ENCODE measurements at regions not wholly inside any gene's neighbourhood (a gene's known extent, or its start where the extent isn't known, plus 50 kb on each side); places are given as distances from the start of the nearest gene placed in this dataset.

DNA sequence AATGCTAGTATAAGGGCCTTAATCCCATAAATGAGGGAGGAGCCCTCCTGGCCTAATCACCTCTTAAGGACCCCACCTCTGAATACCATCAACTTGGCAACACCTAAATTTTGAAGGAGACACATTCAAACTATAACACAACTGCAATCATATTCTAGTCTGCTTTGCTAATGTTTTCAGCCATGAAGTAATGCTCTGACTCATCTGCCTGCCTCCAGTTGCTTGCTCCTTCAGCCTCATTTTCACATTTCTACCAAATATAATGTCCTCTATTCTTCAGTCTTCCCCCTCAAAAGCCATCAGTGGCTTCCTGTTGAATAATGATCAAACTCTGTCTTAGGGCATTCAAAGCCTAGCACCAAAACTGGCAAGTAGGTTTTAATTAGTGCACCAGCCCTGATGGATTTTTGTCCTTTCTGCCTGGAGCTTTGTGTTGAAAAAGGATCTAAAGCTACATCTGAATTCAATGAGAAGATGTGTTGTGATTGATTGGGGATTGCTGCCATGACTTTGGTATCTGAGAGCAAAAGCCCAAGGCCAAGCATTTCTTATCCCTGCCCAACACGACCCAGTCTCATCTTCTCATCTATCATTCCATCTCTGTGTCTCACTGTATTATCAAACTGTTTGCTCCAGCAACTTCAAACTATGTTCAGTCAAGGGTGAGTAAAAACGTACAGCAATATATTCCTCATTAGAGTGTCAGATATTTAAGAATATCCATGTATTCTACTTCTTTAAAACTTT lies 140.8 kb upstream of the ELAC2 start:
- no peak overlapping the region for H3K27ac ChIP-seq (ENCODE audit: low read depth, low read length)
- no peaks in the 10 kb centered on the region for H3K4me1 ChIP-seq (replicated peaks in 1 of 4; ENCODE audit: control insufficient read depth in 3 of 4, insufficient read depth in 4 of 4, low read length in 3 of 4)
- no peak overlapping the region for H3K4me3 ChIP-seq (ENCODE audit: extremely low read depth in 1 of 4, insufficient read depth in 2 of 4, low read depth in 3 of 4, low read length in 4 of 4)
- CTCF ChIA-PET (ENCODE audit: partially characterized antibody) = interaction anchor here (1.2 kb wide), 1 partner anchor 18 kb away, joined by 3 read pairs; no protein-coding TSS in a partner anchor
- no peak for TF ChIP-seq ASH2L (IDR thresholded peaks at IDR 0.05; ENCODE audit: low read length)
- TF ChIP-seq, protein P1, sequence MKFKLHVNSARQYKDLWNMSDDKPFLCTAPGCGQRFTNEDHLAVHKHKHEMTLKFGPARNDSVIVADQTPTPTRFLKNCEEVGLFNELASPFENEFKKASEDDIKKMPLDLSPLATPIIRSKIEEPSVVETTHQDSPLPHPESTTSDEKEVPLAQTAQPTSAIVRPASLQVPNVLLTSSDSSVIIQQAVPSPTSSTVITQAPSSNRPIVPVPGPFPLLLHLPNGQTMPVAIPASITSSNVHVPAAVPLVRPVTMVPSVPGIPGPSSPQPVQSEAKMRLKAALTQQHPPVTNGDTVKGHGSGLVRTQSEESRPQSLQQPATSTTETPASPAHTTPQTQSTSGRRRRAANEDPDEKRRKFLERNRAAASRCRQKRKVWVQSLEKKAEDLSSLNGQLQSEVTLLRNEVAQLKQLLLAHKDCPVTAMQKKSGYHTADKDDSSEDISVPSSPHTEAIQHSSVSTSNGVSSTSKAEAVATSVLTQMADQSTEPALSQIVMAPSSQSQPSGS (IDR thresholded peaks at IDR 0.05; ENCODE audit: low read length) = no peak
- no peak overlapping the region for H3K4ac ChIP-seq (replicated peaks; ENCODE audit: insufficient read length, low read depth, low read length)
- H3K27me3 ChIP-seq (replicated peaks in 1 of 4; ENCODE audit: control insufficient read depth in 3 of 4, extremely low read depth in 1 of 4, insufficient read depth in 3 of 4, low read length in 3 of 4) = no peaks in the 10 kb centered on the region
- H2BK12ac ChIP-seq (ENCODE audit: low read depth, low read length) = no peak overlapping the region
- POLR2A ChIA-PET (ENCODE audit: partially characterized antibody) = no interaction called here
- H2AK5ac ChIP-seq (ENCODE audit: low read depth, low read length) = no peak overlapping the region
- no peak overlapping the region for H2AFZ ChIP-seq (ENCODE audit: low read length)
- WGBS, 2 experiments (ENCODE audit: extremely low coverage in 1 of 2, insufficient coverage in 1 of 2, insufficient read length in 1 of 2, insufficient replicate concordance in 2 of 2, low coverage in 1 of 2, low lambda C conversion rate in 2 of 2, missing lambda C conversion rate in 1 of 2) = 75% methylated on average over 2 of the region's 2 CpGs; no CpG with 5 or more reads in 1 of the 2 experiments
- no peak overlapping the region for H3K23ac ChIP-seq (ENCODE audit: insufficient read length)
- H3K4me2 ChIP-seq (ENCODE audit: insufficient read depth in 1 of 2, low read depth in 2 of 2, low read length in 2 of 2) = no peak overlapping the region
- no peak overlapping the region for H3K56ac ChIP-seq (replicated peaks; ENCODE audit: insufficient read length, low read depth, low read length)
- H2BK15ac ChIP-seq (ENCODE audit: low read length) = no peak overlapping the region
- no peak overlapping the region for H2BK20ac ChIP-seq (ENCODE audit: low read length)
- H3K14ac ChIP-seq (ENCODE audit: insufficient read length) = no peak overlapping the region
- no peak overlapping the region for H3K9ac ChIP-seq (replicated peaks in 1 of 4; ENCODE audit: extremely low read depth in 1 of 4, low read depth in 3 of 4, low read length in 3 of 4)
- FAIRE-seq = no peak
- no peaks in the 10 kb centered on the region for H3K79me2 ChIP-seq (ENCODE audit: control insufficient read depth in 1 of 2, insufficient read depth in 2 of 2, low read length in 2 of 2)
- no peak overlapping the region for H3K18ac ChIP-seq (ENCODE audit: extremely low read depth, low read length)
- H3K36me3 ChIP-seq (ENCODE audit: control insufficient read depth in 2 of 4, insufficient read depth in 4 of 4, low read length in 3 of 4) = no peaks in the 10 kb centered on the region
- no peak overlapping the region for H4K5ac ChIP-seq (ENCODE audit: insufficient read length, low read depth, low read length)
- no peak overlapping the region for H2BK120ac ChIP-seq (replicated peaks; ENCODE audit: low read depth, low read length)
- H3K9me3 ChIP-seq (ENCODE audit: insufficient read depth in 2 of 2, low read depth in 1 of 2, low read length in 1 of 2) = no peaks in the 10 kb centered on the region
- no peaks in the 10 kb centered on the region for H3K79me1 ChIP-seq (ENCODE audit: low read depth, low read length)
- no peak for DNase-seq (ENCODE audit: low read depth in 1 of 2, low spot score in 2 of 2)
- H4K91ac ChIP-seq (replicated peaks; ENCODE audit: insufficient read length, low read length) = no peak overlapping the region
- H4K20me1 ChIP-seq (replicated peaks in 1 of 2; ENCODE audit: control insufficient read depth in 1 of 2, insufficient read depth in 2 of 2, low read length in 2 of 2) = no peaks in the 10 kb centered on the region
- no peak overlapping the region for H2BK5ac ChIP-seq (ENCODE audit: low read depth, low read length)
- H3K23me2 ChIP-seq (ENCODE audit: low read depth, low read length) = no peaks in the 10 kb centered on the region
- H4K8ac ChIP-seq (ENCODE audit: extremely low read depth, insufficient read depth, low read length) = no peak overlapping the region
